ENCODE measurements at regions not wholly inside any gene's neighbourhood (a gene's known extent, or its start where the extent isn't known, plus 50 kb on each side); places are given as distances from the start of the nearest gene placed in this dataset.

DNA sequence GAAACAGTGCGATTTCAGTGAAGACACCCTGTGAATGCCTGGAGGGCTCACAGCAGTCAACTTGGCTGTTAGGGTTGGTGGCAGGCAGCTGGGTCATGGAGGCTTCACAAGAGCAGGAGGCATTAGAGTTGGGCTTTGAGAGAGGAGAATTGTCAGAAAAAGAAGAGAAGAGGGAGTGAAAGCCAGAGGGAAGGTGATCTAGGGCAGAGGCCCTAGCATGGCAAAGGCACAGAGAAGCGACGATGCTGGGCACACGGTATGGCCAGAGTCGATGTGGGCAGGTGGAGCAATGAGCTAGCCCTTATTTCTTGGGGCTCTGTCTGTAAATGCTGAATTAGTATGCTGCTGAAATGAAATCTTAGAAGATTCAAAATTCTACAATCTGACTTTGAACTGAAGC is 52.6 kb upstream of the OLFM4 start:
- DNase-seq (ENCODE audit: low spot score), result no peak

DNA sequence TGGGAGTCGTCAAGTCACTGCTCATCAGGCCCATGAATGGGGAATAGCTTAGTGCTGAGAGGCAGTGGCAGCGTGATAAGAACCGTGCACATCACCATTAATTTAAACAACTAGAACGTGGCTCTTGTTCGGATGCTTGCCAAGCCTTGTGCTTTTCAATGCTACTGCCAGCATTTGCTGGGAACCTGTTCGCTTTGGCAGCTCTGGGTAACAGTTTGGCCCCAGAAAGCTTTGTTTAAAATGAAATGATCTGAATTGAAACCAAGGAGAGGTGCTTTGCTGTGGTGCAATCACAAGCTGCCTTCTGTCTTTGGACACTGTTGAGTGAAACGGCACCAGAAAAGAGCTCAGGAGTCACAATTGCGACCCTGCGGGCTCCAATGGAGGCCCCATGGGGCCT is 53.5 kb upstream of the OLFM4 start:
- DNase-seq (ENCODE audit: low spot score), result no peak

DNA sequence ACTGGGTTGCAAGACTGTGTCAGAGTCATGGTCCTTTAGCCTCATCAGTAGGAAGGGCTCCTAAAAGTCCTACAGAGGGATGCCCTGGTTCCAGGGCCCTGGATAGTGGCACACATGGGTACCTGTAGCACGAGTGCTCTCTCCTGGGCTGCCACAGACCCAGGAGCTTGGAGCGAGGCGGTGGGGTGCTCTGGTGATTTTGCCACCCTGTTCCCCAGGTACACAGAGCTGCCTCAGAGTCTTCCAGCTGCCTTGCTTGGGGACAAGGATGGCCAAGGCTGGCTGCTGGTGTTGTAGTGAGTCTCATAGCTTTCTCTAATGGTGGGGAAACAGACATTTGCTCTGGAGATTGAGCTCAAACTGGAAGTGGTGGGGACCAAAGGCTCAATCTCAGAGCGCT is 53.9 kb upstream of the OLFM4 start:
- DNase-seq (ENCODE audit: low spot score), result no peak

DNA sequence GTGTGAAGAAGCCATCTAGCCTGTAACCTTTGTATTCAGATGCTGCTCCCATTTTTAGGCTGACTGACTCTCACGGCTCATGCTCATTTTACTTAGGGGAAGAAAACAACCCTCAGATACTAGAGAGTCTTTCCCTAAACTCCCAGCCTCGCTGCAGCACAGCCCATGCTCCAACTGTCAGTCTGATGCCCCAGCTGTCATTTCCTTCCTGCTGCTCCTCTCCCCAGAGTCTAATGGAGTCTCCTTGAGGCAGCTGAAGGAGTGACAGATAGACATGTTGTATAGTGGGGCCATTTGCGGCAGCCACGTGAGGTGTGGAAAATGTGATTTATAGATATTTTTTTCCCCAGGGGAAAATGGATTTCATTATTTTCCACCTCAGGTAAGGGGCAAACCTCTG is 59.2 kb upstream of the OLFM4 start:
- DNase-seq (ENCODE audit: low spot score), result no peak

DNA sequence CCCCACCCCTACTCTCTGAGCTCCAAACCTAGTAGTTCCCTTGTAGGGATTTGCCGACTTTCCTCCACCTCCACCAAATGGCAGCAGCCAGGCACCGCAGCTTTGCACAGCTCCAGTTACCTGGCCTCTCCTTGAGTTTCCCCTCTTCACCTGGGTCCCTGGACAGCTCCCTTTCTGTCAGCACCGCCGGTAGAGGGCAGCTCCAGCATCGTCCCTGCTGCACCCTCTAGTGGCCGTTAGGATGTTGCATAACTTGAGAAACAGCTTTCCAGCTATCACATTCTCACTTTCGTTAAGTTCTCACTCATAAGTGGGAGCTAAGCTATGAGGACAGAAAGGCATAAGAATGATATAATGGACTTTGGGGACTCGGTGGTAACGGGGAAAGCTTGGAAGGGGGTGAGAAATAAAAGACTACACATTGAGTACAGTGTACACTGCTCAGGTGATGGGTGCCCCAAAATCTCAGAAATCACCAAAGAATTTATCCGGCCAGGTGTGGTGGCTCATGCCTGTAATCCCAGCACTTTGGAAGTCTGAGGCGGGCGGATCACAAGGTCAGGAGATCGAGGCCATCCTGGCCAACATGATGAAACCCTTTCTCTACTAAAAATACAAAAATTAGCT is 60.4 kb upstream of the OLFM4 start:
- peak; percentile 85 for DNase-seq (ENCODE audit: low spot score)

DNA sequence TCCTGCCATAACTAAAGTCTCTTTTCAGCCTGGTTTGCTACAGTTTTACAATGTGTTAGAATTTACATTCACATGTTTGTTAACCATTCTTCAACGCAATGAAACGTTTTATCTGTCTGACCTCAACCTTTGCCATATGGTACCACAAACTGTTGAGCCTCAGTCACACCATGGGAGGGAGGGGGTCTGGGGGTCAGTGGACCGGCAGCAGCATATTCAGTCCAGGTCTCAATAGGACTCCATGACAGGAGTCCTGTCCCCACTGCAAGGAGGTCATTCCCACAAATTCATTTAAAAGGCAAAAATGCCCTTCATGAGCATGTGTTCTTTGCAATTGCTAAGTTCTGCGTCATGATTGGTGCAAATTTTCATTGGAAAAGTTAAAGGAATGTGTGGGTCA is 66.6 kb upstream of the OLFM4 start:
- no peak for DNase-seq (ENCODE audit: low spot score)

DNA sequence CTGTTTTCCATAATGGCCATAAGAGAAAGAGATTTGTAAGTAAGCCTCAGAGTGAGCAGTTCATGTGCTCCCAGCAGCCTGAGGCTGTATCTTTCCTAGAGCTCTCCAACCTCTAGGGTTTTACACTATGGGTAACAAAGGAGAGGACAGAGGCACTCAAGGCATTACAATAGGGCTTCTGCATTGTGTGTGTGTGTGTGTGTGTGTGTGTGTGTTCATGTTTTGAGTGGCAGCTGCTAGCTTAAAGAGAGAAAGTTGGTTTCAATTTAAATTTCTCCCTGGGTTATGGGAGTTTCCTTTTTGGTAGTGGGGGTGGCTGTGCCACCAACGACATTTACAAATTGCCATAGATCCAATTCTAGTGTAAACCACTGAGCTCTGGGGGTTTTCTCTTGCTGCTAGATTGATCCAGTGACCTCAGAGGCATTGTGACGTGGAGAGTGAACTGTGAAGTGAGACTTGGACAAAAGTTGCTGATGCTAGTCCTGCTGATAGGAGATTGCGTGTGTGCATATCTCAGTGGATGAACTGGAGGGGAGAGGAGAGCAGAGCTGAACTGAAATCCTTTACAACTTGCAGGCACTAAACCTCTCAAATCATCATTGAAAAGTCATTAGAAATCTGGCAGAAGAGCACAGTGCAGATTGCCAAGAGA is 67.2 kb upstream of the OLFM4 start:
- DNase-seq (ENCODE audit: low spot score), result no peak

DNA sequence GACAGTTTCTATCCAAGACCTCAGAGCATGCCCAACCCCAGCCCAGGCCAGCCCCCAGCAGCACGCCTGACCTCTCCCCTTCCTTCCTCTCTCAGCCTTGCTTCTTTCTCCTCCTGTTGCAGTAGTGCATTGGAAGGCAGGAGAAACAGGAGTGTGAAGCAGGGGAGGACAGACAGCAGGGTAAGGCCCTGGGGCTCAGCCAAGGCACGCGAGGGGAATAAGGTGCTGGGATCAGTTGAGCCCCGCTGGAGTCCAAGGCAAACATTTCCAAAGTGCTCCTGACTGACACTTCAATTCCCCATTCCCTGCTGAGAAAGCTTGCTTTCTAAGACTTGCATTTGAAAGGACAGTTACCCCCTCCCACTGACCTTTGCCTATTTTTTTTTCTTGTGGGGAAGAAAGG is 73.1 kb upstream of the OLFM4 start:
- DNase-seq (ENCODE audit: low spot score), result peak; percentile 62

DNA sequence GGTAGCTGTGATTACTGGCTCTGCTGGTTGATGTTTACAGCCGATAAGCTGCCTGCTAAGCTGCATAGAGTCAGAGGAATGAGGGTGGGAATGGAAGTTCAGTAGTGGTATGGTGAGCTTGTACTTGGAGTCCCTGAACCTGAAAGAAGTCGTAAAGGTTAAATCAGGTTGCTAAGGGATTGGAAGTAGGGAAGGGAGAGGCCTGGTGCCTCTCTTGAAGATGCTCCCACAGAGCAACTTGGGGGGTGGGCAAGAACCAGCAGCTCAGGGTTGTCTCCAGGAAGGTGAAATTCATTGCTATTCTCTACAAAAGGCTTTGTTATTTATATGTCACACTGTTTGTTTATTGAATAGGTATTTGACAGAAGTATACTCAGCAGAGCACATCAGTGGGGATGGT is 73.8 kb upstream of the OLFM4 start:
- no peak for DNase-seq (ENCODE audit: low spot score)

DNA sequence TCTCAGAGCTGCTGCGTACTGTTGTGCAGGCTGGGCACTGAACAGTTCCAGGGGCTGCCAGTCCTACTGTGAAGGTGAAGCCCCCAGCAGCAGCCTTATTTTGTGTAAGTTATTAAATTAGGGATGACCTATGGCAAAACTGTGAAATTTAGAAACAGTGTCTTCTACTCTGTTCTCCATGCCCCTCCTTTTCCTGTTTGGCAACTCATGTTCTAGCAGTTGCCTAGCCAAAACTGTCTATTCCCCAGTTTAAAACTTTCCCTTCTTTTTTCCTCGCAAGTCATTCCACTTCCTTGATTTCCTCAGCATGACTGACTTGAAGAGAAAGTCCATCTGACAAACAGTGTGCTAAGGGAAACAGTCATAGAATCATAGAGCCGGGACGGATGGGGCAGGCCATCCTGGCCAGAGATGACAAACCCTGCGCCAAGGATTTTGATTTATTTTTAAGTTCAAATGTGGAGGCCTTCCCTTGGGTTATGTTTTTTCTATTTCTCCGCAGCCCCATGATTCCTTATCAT is 78.1 kb upstream of the OLFM4 start:
- DNase-seq (ENCODE audit: low spot score), result no peak

DNA sequence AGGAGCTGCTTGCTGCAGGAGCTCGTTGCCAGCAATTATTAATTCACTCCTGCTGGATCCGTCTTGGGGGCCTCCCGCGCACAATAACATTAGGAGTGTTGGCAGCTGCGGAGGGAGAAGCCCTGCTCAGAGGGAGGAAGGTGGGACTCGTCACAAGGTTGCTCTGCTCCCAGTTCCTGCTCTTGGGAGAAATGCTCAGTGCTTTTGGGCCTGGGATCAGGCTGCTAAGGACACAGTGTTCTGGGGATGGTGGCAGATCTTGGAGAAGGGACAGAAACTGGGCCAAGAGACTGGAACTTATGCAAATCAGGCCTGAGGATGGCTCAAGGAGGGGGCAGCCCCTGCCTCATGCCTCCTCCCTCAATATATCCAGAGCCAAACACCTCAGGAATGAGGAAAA is 78.9 kb upstream of the OLFM4 start:
- no peak for DNase-seq (ENCODE audit: low spot score)

DNA sequence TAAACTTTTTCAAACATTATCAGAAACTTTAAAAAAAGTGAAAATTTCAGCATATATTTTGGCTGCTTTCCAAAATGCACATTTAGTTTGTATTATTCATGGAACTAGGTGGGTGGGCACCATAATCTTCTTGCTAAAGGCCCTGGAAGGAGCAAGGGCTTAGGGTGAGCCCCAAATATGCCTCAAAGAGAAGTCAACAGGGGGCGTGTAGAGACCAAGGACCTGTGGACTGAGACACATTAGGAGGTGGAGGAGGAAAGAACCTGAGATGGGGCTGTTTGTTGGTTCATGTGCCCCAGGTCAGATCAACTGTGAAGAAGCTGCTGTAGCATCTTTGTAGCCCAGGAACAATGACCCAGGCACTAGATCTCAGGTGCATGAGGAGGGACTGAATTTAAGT is 79.6 kb upstream of the OLFM4 start:
- DNase-seq (ENCODE audit: low spot score), result no peak

DNA sequence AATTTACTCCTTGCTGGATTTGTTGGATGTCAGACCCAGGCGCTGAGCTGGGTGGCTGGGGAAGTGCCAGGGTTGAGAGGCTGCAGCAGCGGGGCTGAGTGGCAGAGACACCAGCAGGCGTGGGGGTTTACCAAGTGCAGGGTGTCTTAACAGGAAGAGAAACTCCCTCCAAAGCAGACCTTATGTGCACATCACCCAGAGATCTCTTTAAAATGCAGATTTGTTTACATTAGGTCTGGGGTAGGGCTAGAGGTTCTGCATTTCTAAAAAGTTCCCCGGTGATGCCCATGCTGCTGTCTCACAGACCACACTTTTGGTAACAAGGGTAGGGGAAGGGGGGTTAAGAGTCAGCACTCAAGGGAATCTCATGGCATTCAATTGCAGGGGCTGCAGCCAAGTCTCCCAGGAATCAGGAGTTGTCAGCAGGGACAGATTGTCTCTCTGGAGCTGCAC is 80.7 kb upstream of the OLFM4 start:
- DNase-seq (ENCODE audit: low spot score), result no peak

DNA sequence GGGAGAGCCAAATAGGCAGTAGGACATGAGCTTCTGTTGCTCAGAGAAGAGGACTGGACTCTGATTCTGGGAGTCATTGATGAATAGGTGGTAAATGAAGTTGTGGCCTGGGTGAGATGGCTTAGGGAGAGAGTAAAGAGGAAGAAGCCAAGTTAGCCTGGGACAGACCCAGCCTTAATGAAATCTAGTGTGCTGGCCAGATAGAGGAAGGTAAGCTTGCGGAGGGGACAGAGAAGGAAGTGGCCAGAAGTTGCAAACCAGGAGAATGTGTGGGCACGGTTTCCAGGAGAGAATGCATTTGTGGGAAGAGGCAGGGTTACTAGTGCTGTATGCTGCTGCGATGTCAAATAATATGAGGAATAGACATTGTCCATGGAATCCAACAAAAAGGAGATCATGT is 83.3 kb upstream of the OLFM4 start:
- no peak for DNase-seq (ENCODE audit: low spot score)

DNA sequence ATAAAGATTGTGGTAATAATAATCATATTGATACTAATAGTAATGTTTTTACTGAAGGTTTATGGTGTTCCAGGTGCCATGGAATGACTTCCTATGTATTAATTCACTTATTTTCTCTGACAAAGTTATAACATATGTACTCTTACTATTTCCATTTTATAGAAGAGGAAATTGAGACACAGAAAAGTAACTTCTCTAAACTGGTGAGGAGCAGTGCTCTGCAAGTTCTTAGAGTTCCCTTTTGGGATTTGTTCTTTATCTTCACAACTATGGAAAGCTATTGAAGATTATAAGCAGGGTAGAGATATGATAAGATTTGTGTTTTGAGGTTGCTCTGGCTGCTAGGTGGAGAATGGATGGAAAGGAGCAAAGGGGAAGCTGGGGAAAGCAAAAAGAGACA is 83.9 kb upstream of the OLFM4 start:
- no peak for DNase-seq (ENCODE audit: low spot score)

DNA sequence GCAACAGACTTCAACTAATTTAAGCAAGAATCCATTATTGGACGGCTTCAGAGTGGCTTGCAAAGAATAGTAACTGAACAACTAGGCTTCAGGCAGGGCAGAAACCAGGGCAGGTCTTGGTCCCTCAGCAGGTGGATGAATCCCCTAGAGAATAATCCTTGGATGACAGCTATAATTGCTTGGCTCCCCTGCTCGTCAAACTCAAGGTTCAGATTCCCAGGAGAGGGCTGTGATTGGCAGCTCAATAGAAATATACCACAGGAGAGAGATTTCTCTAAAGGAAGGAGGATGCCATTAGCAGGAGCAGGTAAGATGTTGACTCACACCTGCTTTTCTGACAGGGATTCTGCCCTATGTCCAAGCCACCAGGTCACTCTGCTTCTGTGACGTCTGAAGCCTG is 89.6 kb upstream of the PCDH8 start:
- DNase-seq (ENCODE audit: low spot score), result no peak

DNA sequence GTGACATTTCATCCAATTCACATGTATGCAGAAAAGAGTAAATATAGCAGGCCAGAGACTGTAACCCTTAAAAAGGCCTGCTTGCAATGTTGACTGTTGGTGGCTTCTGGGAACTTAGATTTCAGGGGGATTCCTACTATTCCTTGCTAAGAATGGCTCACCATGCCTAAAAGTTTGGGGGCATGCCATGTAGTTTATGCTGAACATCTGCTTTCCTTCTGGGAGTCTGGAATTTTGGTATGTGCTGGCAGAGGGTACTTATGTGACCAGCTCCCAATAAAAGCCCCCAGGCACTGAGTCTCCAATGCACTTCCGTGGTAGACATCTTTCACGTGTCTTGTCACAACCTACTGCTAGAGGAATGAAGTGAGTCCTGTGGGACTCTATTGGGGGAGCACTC is 88.4 kb upstream of the PCDH8 start:
- DNase-seq (ENCODE audit: low spot score), result no peak

DNA sequence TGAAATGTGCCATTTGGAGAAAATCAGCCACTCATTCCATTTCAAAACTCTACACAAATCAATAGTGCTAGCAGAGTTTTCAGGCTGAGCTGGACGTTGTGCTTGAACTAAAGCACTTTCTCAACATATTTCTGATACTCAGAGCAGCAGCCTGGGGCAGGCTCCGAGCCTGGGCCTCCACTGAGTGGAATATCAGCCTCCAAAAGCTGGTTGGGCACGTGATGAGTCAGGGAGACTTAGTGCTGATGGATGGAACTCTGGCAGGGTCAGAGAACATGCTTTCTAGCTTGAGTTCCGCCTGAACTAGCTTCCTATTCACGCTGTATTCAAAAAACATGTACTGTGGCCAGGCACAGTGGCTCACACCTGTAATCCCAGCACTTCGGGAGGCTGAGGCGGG is 85.8 kb upstream of the PCDH8 start:
- no peak for DNase-seq (ENCODE audit: low spot score)

DNA sequence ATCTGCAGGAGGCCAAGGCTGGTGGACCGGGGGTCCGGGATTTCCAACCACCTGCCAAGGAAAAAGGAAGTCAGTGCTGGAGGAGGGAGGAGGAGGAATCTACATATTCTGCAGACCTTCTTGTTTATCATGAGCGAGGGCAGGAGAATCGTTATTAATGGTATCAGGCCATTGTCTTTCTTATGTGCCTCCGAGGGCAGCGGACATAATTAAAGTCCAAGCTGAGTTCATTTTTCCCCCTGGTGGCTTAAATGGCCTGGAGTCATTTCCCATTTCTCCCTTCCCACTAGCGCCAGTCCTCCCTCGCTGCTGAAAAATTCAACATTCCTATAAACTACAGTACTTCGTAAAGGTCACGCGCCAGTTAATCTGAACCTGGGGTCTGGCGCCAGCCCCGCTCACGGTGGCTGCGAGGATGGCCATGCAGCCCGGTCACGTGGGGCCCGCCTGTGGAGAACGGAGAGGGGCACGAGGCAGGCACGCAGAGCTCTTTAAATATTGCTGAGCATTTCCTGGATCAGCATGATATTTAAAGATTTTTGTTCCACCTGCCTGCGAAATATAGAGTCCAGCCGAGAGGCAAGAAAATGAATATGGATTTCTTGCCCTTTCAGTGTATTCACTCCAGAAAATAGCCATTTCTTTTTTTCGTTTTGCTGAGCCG is 85.2 kb upstream of the PCDH8 start:
- no peak for DNase-seq (ENCODE audit: low spot score)

DNA sequence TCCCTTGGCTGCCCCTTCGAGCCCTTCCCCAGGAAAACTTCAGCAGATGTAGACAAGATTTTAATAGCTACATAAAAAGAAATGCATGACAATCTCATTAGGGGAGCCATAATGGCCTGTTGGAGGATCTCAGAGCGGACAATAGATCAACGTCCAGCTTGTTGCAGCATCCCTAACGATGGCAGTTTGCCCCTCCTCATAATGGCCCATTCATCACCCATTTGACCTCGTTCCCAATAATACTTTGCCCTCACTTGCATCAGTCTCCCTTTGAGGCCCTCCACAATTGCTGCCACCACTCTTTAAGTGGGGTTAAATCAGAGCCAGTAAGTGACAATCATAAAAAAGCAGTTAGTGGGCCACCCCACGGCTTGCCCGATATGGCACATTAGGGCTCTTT is 84.7 kb upstream of the PCDH8 start:
- DNase-seq (ENCODE audit: low spot score), result no peak

DNA sequence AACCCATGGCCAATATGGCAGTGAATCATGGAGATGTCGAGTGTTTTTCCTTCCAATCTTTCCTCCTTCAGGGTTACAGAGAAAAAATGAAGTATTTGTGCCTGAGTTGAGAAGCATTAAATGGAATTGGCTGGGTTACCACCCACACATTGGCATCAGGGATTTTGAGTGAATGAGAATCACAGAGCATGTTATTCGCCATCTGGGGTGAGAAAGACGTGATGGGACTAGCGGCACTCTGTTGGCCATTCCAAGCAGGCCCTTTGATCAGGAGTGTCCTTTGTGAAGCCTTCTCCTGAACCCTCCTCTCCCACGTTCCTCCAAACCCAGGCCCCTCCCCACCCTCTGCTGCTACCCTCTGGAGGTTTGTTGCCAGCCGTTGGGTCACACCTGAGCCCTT is 84.2 kb upstream of the PCDH8 start:
- DNase-seq (ENCODE audit: low spot score), result no peak

DNA sequence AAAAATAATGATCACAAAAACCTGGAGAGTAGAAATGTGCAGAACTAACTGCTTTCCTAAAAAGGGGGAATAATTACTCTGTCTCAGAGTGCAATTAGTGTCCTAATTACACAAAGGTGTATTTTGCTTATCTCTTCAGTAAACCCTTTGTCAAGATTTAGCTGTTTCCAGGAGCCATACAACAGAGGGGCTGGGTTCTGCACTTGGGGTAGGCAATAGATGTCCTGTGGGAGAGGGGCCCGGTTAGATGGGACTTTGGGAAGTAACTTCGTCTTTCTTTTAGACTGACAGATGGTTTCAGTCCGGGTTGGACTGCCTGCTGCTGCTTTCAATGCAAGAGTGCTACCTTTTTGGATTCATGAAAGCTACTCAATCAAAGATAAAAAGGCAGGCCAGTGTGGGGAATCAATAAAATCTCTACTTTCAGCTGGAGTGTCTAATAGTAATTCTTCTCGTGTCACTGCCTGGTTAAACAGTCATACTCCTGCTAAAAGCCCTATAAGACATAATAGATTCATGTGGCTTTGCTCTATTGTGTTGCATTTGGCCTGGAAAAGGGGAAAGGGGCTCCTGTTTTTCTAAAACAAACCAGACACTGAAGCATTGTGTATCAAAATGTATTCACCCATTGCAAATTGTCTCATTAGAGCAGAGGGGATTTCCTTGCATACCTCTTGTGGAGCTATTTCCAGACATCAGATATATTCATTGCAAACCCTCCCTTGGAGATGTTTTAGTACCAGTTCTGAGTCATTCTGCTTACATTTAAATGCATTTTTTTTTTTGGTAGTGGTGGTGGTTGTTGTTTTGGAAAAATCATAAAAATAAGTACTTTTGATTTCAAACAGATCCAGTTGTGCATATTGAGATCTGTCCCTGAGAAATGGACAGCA is 83.3 kb upstream of the PCDH8 start:
- no peak for DNase-seq (ENCODE audit: low spot score)

DNA sequence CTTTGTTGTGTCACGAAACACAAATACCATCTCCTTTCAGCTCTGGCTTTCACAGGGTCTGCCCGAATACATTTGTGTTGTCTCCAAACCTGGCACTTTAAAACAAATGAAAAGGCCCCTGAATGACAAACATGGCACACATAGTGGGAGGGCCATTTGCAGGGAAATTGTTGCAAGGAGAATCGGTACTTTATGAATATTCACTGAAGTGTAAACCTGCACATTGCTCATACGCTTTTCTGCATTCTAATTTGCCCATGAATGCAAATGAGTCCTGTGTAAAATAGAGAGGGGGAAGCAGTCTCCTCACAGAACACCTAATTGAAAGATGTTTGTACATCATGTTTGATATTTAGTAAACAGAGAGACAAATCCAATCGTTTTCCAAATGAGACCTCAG is 82.7 kb upstream of the PCDH8 start:
- DNase-seq (ENCODE audit: low spot score), result no peak

All from ecto neural progenitor cell (in vitro differentiated cells).